Stimulated activated CD4-positive, alpha-beta T cell treated with anti-CD3 and anti-CD28 coated beads, Interleukin-1b, Interleukin-23, amount 100 ng/mL, for 48 hours (primary cell): ENCODE measurements at regions not wholly inside any gene's neighbourhood (a gene's known extent, or its start where the extent isn't known, plus 50 kb on each side); places are given as distances from the start of the nearest gene placed in this dataset.
"Not testable (repeated sequence)": the region's sequence is repeated elsewhere in the genome, so short reads cannot be mapped to it uniquely, and the experiment has no call there.

Source experiments
- DNase-seq: peaks from one replicate; pipeline ENCODE4 v3.0.0-alpha.2; 2020

- DNase-seq: no peak
These were observed 438.3 kb upstream of the SEL1L start for GRCh38 chr14:81971911-81972310.

- no peak for DNase-seq
These were observed 438.9 kb upstream of the SEL1L start for GRCh38 chr14:81972601-81973000.

- no peak for DNase-seq
These were observed 440.9 kb upstream of the SEL1L start for GRCh38 chr14:81974543-81974942.

GRCh38 chr14:81980601-81981306 lies 447.1 kb upstream of the SEL1L start:
- no peak for DNase-seq

- no peak for DNase-seq
These were observed 447.6 kb upstream of the SEL1L start for GRCh38 chr14:81981307-81981675.

- DNase-seq: no peak
These were observed 448.4 kb upstream of the SEL1L start for GRCh38 chr14:81982046-81982445.

GRCh38 chr14:81986005-81986404 lies 452.4 kb upstream of the SEL1L start:
- no peak for DNase-seq

DNA sequence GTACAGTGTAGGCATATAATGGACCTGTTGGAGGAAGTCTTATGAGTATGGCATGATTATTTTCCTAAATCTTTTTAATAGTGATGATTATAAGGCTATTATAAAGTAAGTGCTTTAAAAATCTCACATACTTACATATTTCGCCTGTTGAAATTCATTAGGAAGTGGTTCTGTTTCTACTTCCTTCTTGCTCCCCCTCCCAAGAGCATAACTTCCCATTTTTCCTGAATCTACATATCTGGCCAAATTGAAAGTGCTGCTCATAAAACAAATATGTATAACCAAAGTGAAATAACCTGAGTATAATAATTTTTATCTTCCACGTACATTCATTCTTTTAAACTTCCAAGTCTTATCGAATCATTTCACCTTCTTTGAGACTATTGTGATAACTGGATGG lies 455.6 kb upstream of the SEL1L start:
- no peak for DNase-seq

- DNase-seq: peak; percentile 15
These were observed 456.7 kb upstream of the SEL1L start for GRCh38 chr14:81990312-81990761.

DNA sequence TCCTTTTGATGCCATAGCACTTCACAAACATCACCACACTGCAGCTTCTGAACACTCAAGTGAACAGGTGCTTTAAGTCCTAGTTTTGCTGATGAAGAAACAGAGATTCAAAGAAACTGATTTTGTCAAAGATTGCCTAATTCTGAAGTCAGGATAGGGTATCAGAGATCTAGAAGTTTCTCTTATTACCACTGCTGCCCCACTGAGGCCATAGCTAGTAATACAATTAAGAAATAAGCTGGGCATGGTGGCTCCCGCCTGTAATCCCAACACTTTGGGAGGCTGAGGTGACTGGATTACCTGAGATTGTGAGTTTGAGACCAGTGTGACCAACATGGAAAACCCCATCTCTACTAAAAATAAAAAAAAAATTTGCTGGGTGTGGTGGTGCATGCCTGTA lies 458.3 kb upstream of the SEL1L start:
- DNase-seq: no peak

- no peak for DNase-seq
These were observed 459.8 kb upstream of the SEL1L start for GRCh38 chr14:81993432-81993831.

DNA sequence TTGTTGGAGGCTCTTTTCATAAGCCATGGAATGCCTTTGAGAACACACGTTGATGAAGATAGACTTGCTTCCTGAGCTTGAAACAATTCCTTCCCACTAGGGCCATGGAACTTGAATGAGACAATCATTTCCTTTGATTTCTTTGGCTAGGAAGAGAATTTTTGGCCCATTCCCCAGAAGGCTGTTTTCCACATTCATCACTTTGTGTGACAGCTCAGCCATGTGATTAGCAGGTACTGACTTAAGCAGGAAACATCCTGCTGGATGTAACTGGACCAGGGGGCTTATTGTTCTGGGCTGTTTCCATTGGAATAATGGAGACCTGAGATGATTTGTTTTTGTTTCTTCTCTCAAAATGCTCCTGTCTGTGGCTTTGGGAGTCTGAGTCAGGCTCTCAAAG lies 469.8 kb upstream of the SEL1L start:
- no peak for DNase-seq

- DNase-seq: no peak
These were observed 475.4 kb upstream of the SEL1L start for GRCh38 chr14:82009076-82009475.

DNA sequence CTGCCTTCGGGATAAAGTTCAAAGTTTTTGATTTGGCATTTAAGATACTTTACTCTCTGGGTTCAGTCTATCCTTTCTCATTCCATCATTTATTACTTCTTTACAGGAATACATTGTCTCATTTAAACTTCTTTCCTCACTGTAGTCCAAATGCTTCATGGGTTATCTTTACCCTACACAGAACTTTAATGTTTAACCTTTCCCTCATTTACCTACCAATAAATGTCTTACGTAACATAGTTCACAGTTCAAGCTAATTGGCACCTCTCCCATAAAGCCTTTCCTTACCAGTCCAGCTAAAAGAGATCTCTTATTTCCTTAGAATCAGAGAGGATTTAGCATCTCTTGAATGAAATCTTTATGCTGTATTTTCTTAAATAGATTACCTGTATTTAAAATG lies 476.3 kb upstream of the SEL1L start:
- no peak for DNase-seq

GRCh38 chr14:82011460-82011859 lies 477.8 kb upstream of the SEL1L start:
- DNase-seq: no peak

- no peak for DNase-seq
These were observed 495.4 kb upstream of the SEL1L start for GRCh38 chr14:82029038-82029437.

- DNase-seq: no peak
These were observed 501.7 kb upstream of the SEL1L start for GRCh38 chr14:82035397-82035796.

GRCh38 chr14:82038066-82038465 lies 504.4 kb upstream of the SEL1L start:
- DNase-seq: not testable (repeated sequence)

GRCh38 chr14:82045339-82045738 lies 511.7 kb upstream of the SEL1L start:
- DNase-seq: no peak

- DNase-seq: no peak
These were observed 513.0 kb upstream of the SEL1L start for GRCh38 chr14:82046512-82047226.

GRCh38 chr14:82047777-82048470 lies 514.3 kb upstream of the SEL1L start:
- no peak for DNase-seq

DNA sequence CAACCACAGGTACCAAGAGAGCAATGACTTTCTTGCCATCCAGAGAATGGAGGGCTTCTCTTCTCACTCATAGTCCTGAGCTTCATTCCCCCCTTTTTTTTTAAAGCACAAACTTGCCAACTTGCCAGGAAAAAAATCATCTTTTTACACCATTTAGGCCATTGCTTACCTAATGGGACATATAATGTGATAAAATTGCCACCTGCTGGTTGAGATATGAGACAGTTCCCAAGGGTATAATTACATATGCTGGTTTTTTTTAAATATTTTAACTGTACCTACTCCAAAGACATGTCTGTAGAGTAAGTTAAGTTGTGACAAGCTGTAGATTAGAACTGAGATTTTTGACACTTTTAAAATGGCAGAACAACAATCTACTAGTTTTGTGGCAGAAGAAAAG lies 519.1 kb upstream of the SEL1L start:
- DNase-seq: no peak

DNA sequence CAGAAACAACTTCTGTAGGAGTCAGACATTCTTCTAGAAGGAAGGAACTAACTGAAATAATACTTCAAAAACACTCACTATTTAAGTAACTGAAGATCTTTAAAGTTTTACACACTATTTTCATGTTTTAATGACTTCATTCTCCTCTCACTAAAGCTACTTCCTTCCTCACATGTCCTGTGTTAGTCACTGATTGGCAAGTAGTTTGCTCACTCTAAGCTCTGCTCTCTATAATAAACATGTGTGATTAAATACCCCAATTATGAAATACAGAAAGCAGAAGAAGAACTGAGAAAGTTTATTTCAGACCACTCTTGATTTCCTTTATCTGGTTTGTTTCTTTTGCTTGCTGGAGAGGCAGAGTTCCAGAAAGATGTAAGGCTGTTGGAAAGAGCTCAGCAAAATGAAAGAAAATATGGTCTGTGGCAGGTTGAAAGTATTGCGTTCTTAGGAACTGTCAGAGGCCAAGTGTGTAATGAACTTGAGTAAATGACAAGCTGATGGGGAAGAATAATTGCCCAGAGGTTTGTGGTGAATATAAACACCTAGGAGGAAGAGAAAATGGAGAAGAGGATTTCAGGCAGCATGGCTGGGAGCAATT lies 522.0 kb upstream of the SEL1L start:
- DNase-seq: no peak

GRCh38 chr14:82060219-82060618 lies 526.6 kb upstream of the SEL1L start:
- no peak for DNase-seq
